ENCODE measurements at regions not wholly inside any gene's neighbourhood (a gene's known extent, or its start where the extent isn't known, plus 50 kb on each side); places are given as distances from the start of the nearest gene placed in this dataset.
"Not testable (repeated sequence)": the region's sequence is repeated elsewhere in the genome, so short reads cannot be mapped to it uniquely, and the experiment has no call there.

- not testable (repeated sequence) for TF ChIP-seq POLR2AphosphoS5 (IDR thresholded peaks at IDR 0.05; ENCODE audit: borderline replicate concordance, low read depth, low read length); EZH2 (IDR thresholded peaks at IDR 0.05)
Observed at GRCh38 chr10:29003014-29003413, 285.9 kb upstream of the LYZL1 start.
